H1 (cell line): ENCODE measurements at regions not wholly inside any gene's neighbourhood (a gene's known extent, or its start where the extent isn't known, plus 50 kb on each side); places are given as distances from the start of the nearest gene placed in this dataset.

Experiments
- CTCF ChIA-PET: fragments of 300-600 bp; sonication (Branson Sonifier 250); formaldehyde crosslinking; loops from one replicate; lab custom pipeline; 2021; ENCODE audit not compliant: partially characterized antibody; lab: Charles Lee
- POLR2A ChIA-PET: fragments of 300-600 bp; sonication (Branson Sonifier 250); formaldehyde crosslinking; loops from one replicate; lab custom pipeline; 2021; ENCODE audit warnings: inconsistent platforms; ENCODE audit not compliant: partially characterized antibody; lab: Charles Lee
- DNase-seq, 2 experiments: peaks; one replicate each; pipeline versions ENCODE4 v3.0.0 to v3.0.0-alpha.2; 2010 to 2022; ENCODE audit warnings: low spot score in 2 of 2, low read depth in 1 of 2, mixed read lengths in 1 of 2
- FAIRE-seq: peaks from 2 replicates; lab custom pipeline; 2011; peaks lifted over from hg19 to GRCh38; lab: Jason Lieb, UNC
- H2AFZ ChIP-seq: 2 replicates; pipeline ENCODE4 v1.8.1; 2012; ENCODE audit warnings: low read length, inconsistent platforms
- H2AK5ac ChIP-seq: 2 replicates; pipeline ENCODE4 v1.6.1; 2013; ENCODE audit warnings: low read depth, low read length
- H2BK120ac ChIP-seq: replicated peaks from 2 replicates; pipeline ENCODE3; 2013; ENCODE audit warnings: low read depth, low read length, inconsistent platforms
- H2BK12ac ChIP-seq: 2 replicates; pipeline ENCODE4 v1.6.1; 2013; ENCODE audit warnings: low read depth, low read length
- H2BK15ac ChIP-seq: 2 replicates; pipeline ENCODE4 v1.6.1; 2013; ENCODE audit warnings: low read length
- H2BK20ac ChIP-seq: 2 replicates; pipeline ENCODE4 v1.6.1; 2013; ENCODE audit warnings: low read length
- H2BK5ac ChIP-seq: 2 replicates; pipeline ENCODE4 v1.6.1; 2013; ENCODE audit warnings: low read depth, low read length
- H3K14ac ChIP-seq: 2 replicates; pipeline ENCODE4 v1.6.1; 2013; ENCODE audit warnings: inconsistent platforms; ENCODE audit not compliant: insufficient read length
- H3K18ac ChIP-seq: 2 replicates; pipeline ENCODE4 v1.6.1; 2013; ENCODE audit warnings: low read length; ENCODE audit errors: extremely low read depth
- H3K23ac ChIP-seq: 2 replicates; pipeline ENCODE4 v1.6.1; 2013; ENCODE audit warnings: inconsistent platforms; ENCODE audit not compliant: insufficient read length
- H3K23me2 ChIP-seq: 2 replicates; pipeline ENCODE4 v1.6.1; 2013; ENCODE audit warnings: low read depth, low read length
- H3K27ac ChIP-seq: 2 replicates; pipeline ENCODE4 v1.6.1; 2011; ENCODE audit warnings: low read depth, low read length, inconsistent platforms
- H3K27me3 ChIP-seq, 4 experiments: replicated peaks in 1 of 4; 1 replicate in 1 of 4; 2 replicates in 3 of 4; pipeline versions ENCODE4 v1.6.1 to v1.8.1; 2011 to 2013; ENCODE audit warnings: low read length in 3 of 4, mild to moderate bottlenecking in 3 of 4, inconsistent platforms in 2 of 4, mixed read lengths in 2 of 4, moderate library complexity in 1 of 4; ENCODE audit not compliant: control insufficient read depth in 3 of 4, insufficient read depth in 3 of 4; ENCODE audit errors: extremely low read depth in 1 of 4
- H3K36me3 ChIP-seq, 4 experiments: 2 replicates each; pipeline versions ENCODE4 v1.6.1 to v1.8.1; 2011 to 2013; ENCODE audit warnings: mild to moderate bottlenecking in 4 of 4, low read length in 3 of 4, moderate library complexity in 2 of 4, control low read depth in 1 of 4, inconsistent platforms in 1 of 4; ENCODE audit not compliant: insufficient read depth in 4 of 4, control insufficient read depth in 2 of 4
- H3K4ac ChIP-seq: replicated peaks from 2 replicates; pipeline ENCODE3; 2013; ENCODE audit warnings: low read length, low read depth, mixed read lengths, inconsistent platforms; ENCODE audit not compliant: insufficient read length
- H3K4me1 ChIP-seq, 4 experiments: replicated peaks in 1 of 4; 1 replicate in 1 of 4; 2 replicates in 3 of 4; pipeline versions ENCODE4 v1.6.1 to v1.8.1; 2011 to 2013; ENCODE audit warnings: low read length in 3 of 4, inconsistent platforms in 2 of 4, mixed read lengths in 1 of 4; ENCODE audit not compliant: insufficient read depth in 4 of 4, control insufficient read depth in 3 of 4
- H3K4me2 ChIP-seq, 2 experiments: 2 replicates each; pipeline versions ENCODE4 v1.6.1 to v1.8.1; 2011 to 2013; ENCODE audit warnings: low read depth in 2 of 2, low read length in 2 of 2, control low read depth in 1 of 2, inconsistent platforms in 1 of 2, mild to moderate bottlenecking in 1 of 2; ENCODE audit not compliant: insufficient read depth in 1 of 2
- H3K4me3 ChIP-seq, 4 experiments: fragments of 200-600, 300-600 bp in 1 of 4; sonication (generic), shearing (Covaris generic), sonication (Bioruptor Twin) in 1 of 4; 2 replicates each; pipeline versions ENCODE4 v1.5.1 to v1.8.1; 2011 to 2016; ENCODE audit warnings: low read length in 4 of 4, low read depth in 3 of 4, control low read depth in 2 of 4, inconsistent platforms in 2 of 4, mild to moderate bottlenecking in 2 of 4, mixed read lengths in 1 of 4, moderate library complexity in 1 of 4; ENCODE audit not compliant: insufficient read depth in 2 of 4; ENCODE audit errors: extremely low read depth in 1 of 4
- H3K56ac ChIP-seq: replicated peaks from 2 replicates; pipeline ENCODE3; 2013; ENCODE audit warnings: low read depth, mild to moderate bottlenecking, mixed read lengths, low read length, inconsistent platforms; ENCODE audit not compliant: insufficient read length
- H3K79me1 ChIP-seq: 2 replicates; pipeline ENCODE4 v1.6.1; 2013; ENCODE audit warnings: low read depth, low read length, control low read depth
- H3K79me2 ChIP-seq, 2 experiments: 2 replicates each; pipeline versions ENCODE4 v1.6.1 to v1.8.1; 2012 to 2013; ENCODE audit warnings: low read length in 2 of 2, mild to moderate bottlenecking in 2 of 2, inconsistent platforms in 1 of 2; ENCODE audit not compliant: insufficient read depth in 2 of 2, control insufficient read depth in 1 of 2
- H3K9ac ChIP-seq, 4 experiments: replicated peaks in 1 of 4; 1 replicate in 1 of 4; 2 replicates in 3 of 4; pipeline versions ENCODE4 v1.6.1 to v1.8.1; 2011 to 2013; ENCODE audit warnings: low read depth in 3 of 4, low read length in 3 of 4, control low read depth in 2 of 4, mild to moderate bottlenecking in 2 of 4, moderate library complexity in 2 of 4, inconsistent platforms in 1 of 4; ENCODE audit errors: extremely low read depth in 1 of 4
- H3K9me3 ChIP-seq, 2 experiments: 2 replicates each; pipeline versions ENCODE4 v1.6.1 to v1.8.1; 2012 to 2013; ENCODE audit warnings: mild to moderate bottlenecking in 2 of 2, moderate library complexity in 2 of 2, control low read depth in 1 of 2, inconsistent platforms in 1 of 2, low read depth in 1 of 2, low read length in 1 of 2, mixed read lengths in 1 of 2; ENCODE audit not compliant: insufficient read depth in 2 of 2
- H4K20me1 ChIP-seq, 2 experiments: replicated peaks in 1 of 2; 2 replicates each; pipeline versions ENCODE3 to v1.8.1; 2011 to 2013; ENCODE audit warnings: inconsistent platforms in 2 of 2, low read length in 2 of 2, mild to moderate bottlenecking in 1 of 2; ENCODE audit not compliant: insufficient read depth in 2 of 2, control insufficient read depth in 1 of 2
- H4K5ac ChIP-seq: 2 replicates; pipeline ENCODE4 v1.6.1; 2013; ENCODE audit warnings: low read length, low read depth, mixed read lengths, inconsistent platforms; ENCODE audit not compliant: insufficient read length
- H4K8ac ChIP-seq: 2 replicates; pipeline ENCODE4 v1.8.0; 2013; ENCODE audit warnings: mild to moderate bottlenecking, moderate library complexity, low read length, inconsistent platforms; ENCODE audit not compliant: insufficient read depth; ENCODE audit errors: extremely low read depth
- H4K91ac ChIP-seq: replicated peaks from 2 replicates; pipeline ENCODE3; 2013; ENCODE audit warnings: low read length, mixed read lengths, inconsistent platforms; ENCODE audit not compliant: insufficient read length
- EGR1 ChIP-seq: IDR thresholded peaks from 2 replicates; pipeline ENCODE4 v1.6.1; 2011; ENCODE audit warnings: low read depth, low read length, borderline replicate concordance
- MAX ChIP-seq: IDR thresholded peaks from 2 replicates; pipeline ENCODE4 v1.6.1; 2012; ENCODE audit warnings: inconsistent platforms
- TAF1 ChIP-seq: IDR thresholded peaks from 2 replicates; pipeline ENCODE4 v1.6.1; 2011; ENCODE audit warnings: mild to moderate bottlenecking, low read depth, low read length
- whole genome bisulfite sequencing, 2 experiments: shearing (Covaris generic) in 1 of 2; methylation state at CpG; one replicate each; pipeline versions ENCODE4 v1.1.6 to v1.1.7; 2013 to 2015; ENCODE audit warnings: low lambda C conversion rate in 2 of 2, mixed read lengths in 2 of 2, inconsistent platforms in 1 of 2, low coverage in 1 of 2, missing lambda C conversion rate in 1 of 2; ENCODE audit not compliant: insufficient replicate concordance in 2 of 2, insufficient coverage in 1 of 2, insufficient read length in 1 of 2; ENCODE audit errors: extremely low coverage in 1 of 2, missing lambda C conversion rate in 1 of 2; 5-methylcytosine and 5-hydroxymethylcytosine counted together

GRCh38 chr3:81164806-81165205 is 596.6 kb downstream of the GBE1 start:
- ChIA-PET CTCF (interaction anchor here (2.4 kb wide), 1 partner anchor 8 kb away, joined by 11 read pairs; no protein-coding TSS in a partner anchor), POLR2A (no interaction called here)
- H3K9me3 ChIP-seq = no peaks in the 10 kb centered on the region
- H3K4ac ChIP-seq = no peak overlapping the region
- no peak overlapping the region for H2BK15ac ChIP-seq
- FAIRE-seq = no peak
- H3K18ac ChIP-seq = no peak overlapping the region
- H3K79me2 ChIP-seq = no peaks in the 10 kb centered on the region
- no peak overlapping the region for H3K27ac ChIP-seq
- H2BK5ac ChIP-seq = no peak overlapping the region
- 97% methylated on average over 3 of the region's 3 CpGs; no CpG with 5 or more reads in 1 of the 2 experiments for WGBS, 2 experiments
- H4K20me1 ChIP-seq = no peaks in the 10 kb centered on the region
- H2BK12ac ChIP-seq = no peak overlapping the region
- no peak overlapping the region for H2BK120ac ChIP-seq
- no peak overlapping the region for H2BK20ac ChIP-seq
- H4K5ac ChIP-seq = no peak overlapping the region
- H3K23me2 ChIP-seq = no peaks in the 10 kb centered on the region
- no peak overlapping the region for H4K91ac ChIP-seq
- no peaks in the 10 kb centered on the region for H3K79me1 ChIP-seq
- H3K27me3 ChIP-seq = no peaks in the 10 kb centered on the region
- H3K56ac ChIP-seq = no peak overlapping the region
- TF ChIP-seq TAF1 (no peak), MAX (no peak), EGR1 (no peak)
- no peak overlapping the region for H3K14ac ChIP-seq
- H2AK5ac ChIP-seq = no peak overlapping the region
- no peak overlapping the region for H4K8ac ChIP-seq
- no peak for DNase-seq
- H3K4me2 ChIP-seq = no peak overlapping the region
- H3K4me3 ChIP-seq = no peak overlapping the region
- H2AFZ ChIP-seq = no peak overlapping the region
- H3K23ac ChIP-seq = no peak overlapping the region
- peaks cover 0 to 5% (median 3%) of the 10 kb centered on the region in 4 experiments; a peak in 3 of 7 replicates for H3K4me1 ChIP-seq
- H3K36me3 ChIP-seq = no peaks in the 10 kb centered on the region
- no peak overlapping the region for H3K9ac ChIP-seq
